ENCODE measurements at regions not wholly inside any gene's neighbourhood (a gene's known extent, or its start where the extent isn't known, plus 50 kb on each side); places are given as distances from the start of the nearest gene placed in this dataset.

- TF ChIP-seq CTCF (IDR thresholded peaks at IDR 0.05) (no peak), POLR2A (IDR thresholded peaks at IDR 0.05) (no peak), POLR2AphosphoS5 (IDR thresholded peaks at IDR 0.05; ENCODE audit: insufficient read depth in 1 of 2, low read depth in 1 of 2) (no peak)
Measured at GRCh38 chr14:21902561-21903181, 229.1 kb upstream of the OR4E1 start.

Data from vagina (tissue), 2 donors.